ENCODE measurements at regions not wholly inside any gene's neighbourhood (a gene's known extent, or its start where the extent isn't known, plus 50 kb on each side); places are given as distances from the start of the nearest gene placed in this dataset.
A peak's percentile ranks its signal among the peaks of the same experiment; 100 is the strongest.
"Not testable (repeated sequence)": the region's sequence is repeated elsewhere in the genome, so short reads cannot be mapped to it uniquely, and the experiment has no call there.

DNA sequence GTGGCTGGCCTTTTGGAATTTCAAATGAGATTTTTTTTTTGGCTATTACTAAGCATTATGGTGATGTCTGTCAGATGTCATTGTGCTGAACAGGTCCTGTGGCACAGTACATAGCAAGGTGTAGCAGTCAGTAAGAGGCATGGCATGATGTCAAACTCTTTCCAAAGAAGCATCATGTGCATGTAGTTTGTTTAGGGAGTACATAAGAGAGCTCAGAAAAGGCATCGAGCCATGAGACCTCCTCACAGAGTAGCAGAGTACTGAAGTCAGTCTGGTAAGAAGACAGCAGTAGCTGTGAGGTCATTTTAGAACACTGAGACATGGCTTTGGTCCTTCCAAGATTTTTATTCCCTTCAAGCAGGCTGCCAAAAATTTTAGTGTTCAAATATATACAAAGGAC, 134.9 kb upstream of the SPRED1 start:
- H3K9me3 ChIP-seq (ENCODE audit: control extremely low read depth in 1 of 5, control insufficient read depth in 4 of 5, insufficient read depth in 2 of 5, low read depth in 1 of 5, low read length in 4 of 5): peaks cover 0 to 2% (median 0%) of the 10 kb centered on the region in 5 experiments
- CTCF ChIA-PET: no interaction called here
- no peaks in the 10 kb centered on the region for H3K36me3 ChIP-seq (ENCODE audit: control insufficient read depth in 4 of 4, insufficient read depth in 4 of 4, low read length in 3 of 4)
- no peak overlapping the region for H3K4me3 ChIP-seq (ENCODE audit: control insufficient read depth in 1 of 7, extremely low read depth in 1 of 7, insufficient read depth in 4 of 7, low read depth in 2 of 7, low read length in 6 of 7)
- no peak for DNase-seq
- POLR2A ChIA-PET: no interaction called here
- no peaks in the 10 kb centered on the region for H3K4me1 ChIP-seq (ENCODE audit: control extremely low read depth in 1 of 4, control insufficient read depth in 4 of 4, insufficient read depth in 4 of 4, low read length in 3 of 4)
- H3K27me3 ChIP-seq (replicated peaks in 2 of 5; ENCODE audit: control insufficient read depth in 4 of 5, insufficient read depth in 5 of 5, low read length in 4 of 5): no peaks in the 10 kb centered on the region
- WGBS (ENCODE audit: insufficient coverage): 100% methylated on average over 1 of the region's 1 CpG
- H3K27ac ChIP-seq (ENCODE audit: insufficient read depth in 1 of 2, low read depth in 1 of 2, low read length in 2 of 2, poor library complexity in 1 of 2, severe bottlenecking in 2 of 2): no peak overlapping the region

DNA sequence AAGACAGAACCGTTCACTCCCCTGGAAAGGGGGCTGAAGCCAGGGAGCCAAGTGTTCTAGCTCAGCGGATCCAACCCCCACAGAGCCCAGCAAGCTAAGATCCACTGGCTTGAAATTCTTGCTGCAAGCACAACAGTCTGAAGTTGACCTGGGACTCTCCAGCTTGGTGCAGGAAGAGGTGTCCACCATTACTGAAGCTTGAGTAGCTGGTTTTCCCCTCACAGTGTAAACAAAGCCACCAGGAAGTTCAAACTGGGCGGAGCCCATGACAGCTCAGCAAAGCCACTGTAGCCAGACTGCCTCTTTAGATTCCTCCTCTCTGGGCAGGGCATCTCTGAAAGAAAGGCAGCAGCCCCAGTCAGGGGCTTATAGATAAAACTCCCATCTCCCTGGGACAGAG, 132.8 kb upstream of the SPRED1 start:
- DNase-seq: not testable (repeated sequence)

DNA sequence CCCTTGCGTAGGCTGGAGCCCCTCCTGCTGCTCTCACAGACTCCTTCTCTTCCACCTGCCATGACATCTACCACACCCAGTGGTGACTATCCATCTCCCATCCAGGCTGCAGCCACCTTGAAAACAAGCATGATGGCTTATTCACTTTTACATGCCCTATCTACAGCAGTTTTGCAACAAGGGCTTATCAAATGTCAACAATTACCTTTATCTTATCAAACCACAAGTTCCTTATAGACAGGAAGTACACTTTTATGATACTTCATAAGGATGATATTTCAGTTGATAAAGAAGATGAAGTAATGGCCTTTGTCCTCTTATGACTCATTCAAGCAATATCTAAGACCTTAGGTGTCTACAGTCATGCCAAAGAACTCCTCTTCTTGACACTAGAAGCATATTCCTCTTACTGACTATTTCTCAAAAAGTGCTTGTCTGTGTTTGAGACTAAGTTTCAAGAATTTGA, 125.3 kb upstream of the SPRED1 start:
- Histone ChIP-seq H3K27me3 (replicated peaks in 2 of 5; ENCODE audit: control insufficient read depth in 4 of 5, insufficient read depth in 5 of 5, low read length in 4 of 5) (no peaks in the 10 kb centered on the region), H3K9me3 (ENCODE audit: control extremely low read depth in 1 of 5, control insufficient read depth in 4 of 5, insufficient read depth in 2 of 5, low read depth in 1 of 5, low read length in 4 of 5) (no peaks in the 10 kb centered on the region), H3K36me3 (ENCODE audit: control insufficient read depth in 4 of 4, insufficient read depth in 4 of 4, low read length in 3 of 4) (no peaks in the 10 kb centered on the region), H3K4me1 (ENCODE audit: control extremely low read depth in 1 of 4, control insufficient read depth in 4 of 4, insufficient read depth in 4 of 4, low read length in 3 of 4) (peaks cover 0 to 26% (median 9%) of the 10 kb centered on the region in 4 experiments), H3K27ac (ENCODE audit: insufficient read depth in 1 of 2, low read depth in 1 of 2, low read length in 2 of 2, poor library complexity in 1 of 2, severe bottlenecking in 2 of 2) (no peak overlapping the region), H3K4me3 (ENCODE audit: control insufficient read depth in 1 of 7, extremely low read depth in 1 of 7, insufficient read depth in 4 of 7, low read depth in 2 of 7, low read length in 6 of 7) (no peak overlapping the region)
- WGBS (ENCODE audit: insufficient coverage): no CpG with 5 or more reads among the region's 1 CpG
- DNase-seq: peak in 2 of 3 donors; percentile 20 to 41
- POLR2A ChIA-PET: no interaction called here
- CTCF ChIA-PET: no interaction called here

More for the DNA sequence above, 132.8 kb upstream of the SPRED1 start:
- H3K4me3 ChIP-seq (ENCODE audit: control insufficient read depth in 1 of 7, extremely low read depth in 1 of 7, insufficient read depth in 4 of 7, low read depth in 2 of 7, low read length in 6 of 7); H3K4me1 ChIP-seq (ENCODE audit: control extremely low read depth in 1 of 4, control insufficient read depth in 4 of 4, insufficient read depth in 4 of 4, low read length in 3 of 4); H3K27me3 ChIP-seq (replicated peaks in 2 of 5; ENCODE audit: control insufficient read depth in 4 of 5, insufficient read depth in 5 of 5, low read length in 4 of 5); H3K9me3 ChIP-seq (ENCODE audit: control extremely low read depth in 1 of 5, control insufficient read depth in 4 of 5, insufficient read depth in 2 of 5, low read depth in 1 of 5, low read length in 4 of 5); H3K36me3 ChIP-seq (ENCODE audit: control insufficient read depth in 4 of 4, insufficient read depth in 4 of 4, low read length in 3 of 4); H3K27ac ChIP-seq (ENCODE audit: insufficient read depth in 1 of 2, low read depth in 1 of 2, low read length in 2 of 2, poor library complexity in 1 of 2, severe bottlenecking in 2 of 2); CTCF ChIA-PET; POLR2A ChIA-PET: not testable (repeated sequence)
- 96% methylated on average over 3 of the region's 3 CpGs for whole genome bisulfite sequencing (ENCODE audit: insufficient coverage)

DNA sequence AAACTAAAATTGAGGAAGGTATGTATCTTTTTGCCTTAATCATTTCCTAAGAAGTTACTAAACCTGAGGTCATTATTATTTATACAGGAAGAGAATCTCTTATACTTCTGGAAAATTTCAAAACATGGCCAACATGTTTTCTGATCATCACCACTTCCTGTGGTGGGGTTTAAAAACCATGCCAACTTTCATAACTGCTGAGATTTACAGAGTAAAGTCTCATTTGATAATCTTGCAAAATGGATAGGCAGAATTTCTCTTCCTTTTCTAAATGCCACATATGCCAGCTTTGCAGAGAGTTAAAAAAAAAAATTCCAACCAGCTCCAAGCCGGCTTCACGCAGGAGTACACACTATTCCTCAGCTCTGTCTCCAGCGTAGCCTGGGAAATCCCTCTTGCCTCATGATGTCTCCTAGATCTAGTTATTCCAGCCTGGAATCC, 124.3 kb upstream of the SPRED1 start:
- no peak overlapping the region for H3K27ac ChIP-seq (ENCODE audit: insufficient read depth in 1 of 2, low read depth in 1 of 2, low read length in 2 of 2, poor library complexity in 1 of 2, severe bottlenecking in 2 of 2)
- DNase-seq: peak in 2 of 3 donors; percentile 26 to 36
- H3K9me3 ChIP-seq (ENCODE audit: control extremely low read depth in 1 of 5, control insufficient read depth in 4 of 5, insufficient read depth in 2 of 5, low read depth in 1 of 5, low read length in 4 of 5): no peaks in the 10 kb centered on the region
- no peaks in the 10 kb centered on the region for H3K27me3 ChIP-seq (replicated peaks in 2 of 5; ENCODE audit: control insufficient read depth in 4 of 5, insufficient read depth in 5 of 5, low read length in 4 of 5)
- ChIA-PET CTCF (no interaction called here), POLR2A (no interaction called here)
- H3K36me3 ChIP-seq (ENCODE audit: control insufficient read depth in 4 of 4, insufficient read depth in 4 of 4, low read length in 3 of 4): no peaks in the 10 kb centered on the region
- H3K4me1 ChIP-seq (ENCODE audit: control extremely low read depth in 1 of 4, control insufficient read depth in 4 of 4, insufficient read depth in 4 of 4, low read length in 3 of 4): peaks cover 0 to 26% (median 9%) of the 10 kb centered on the region in 4 experiments
- 100% methylated on average over 3 of the region's 3 CpGs for WGBS (ENCODE audit: insufficient coverage)
- no peak overlapping the region for H3K4me3 ChIP-seq (ENCODE audit: control insufficient read depth in 1 of 7, extremely low read depth in 1 of 7, insufficient read depth in 4 of 7, low read depth in 2 of 7, low read length in 6 of 7)

DNA sequence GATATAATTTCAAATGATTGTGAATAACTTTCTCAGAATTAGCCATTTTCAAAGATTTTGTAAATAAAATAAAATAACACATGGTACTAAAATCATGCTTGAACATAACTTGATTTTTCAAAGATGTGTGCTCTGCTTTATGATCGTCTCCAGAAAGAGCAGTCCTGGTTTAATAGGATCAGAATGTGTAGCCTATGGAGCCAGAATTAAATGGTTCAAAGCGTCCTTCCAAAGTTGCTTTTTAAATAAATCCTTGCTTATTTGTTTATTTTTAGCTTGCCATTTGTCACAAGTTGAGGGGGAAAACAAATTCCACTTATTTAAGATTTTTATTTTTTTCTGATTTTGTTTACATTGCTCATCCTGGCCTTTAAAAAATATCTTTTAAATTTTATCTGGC, 123.7 kb upstream of the SPRED1 start:
- POLR2A ChIA-PET: no interaction called here
- no peaks in the 10 kb centered on the region for H3K36me3 ChIP-seq (ENCODE audit: control insufficient read depth in 4 of 4, insufficient read depth in 4 of 4, low read length in 3 of 4)
- WGBS (ENCODE audit: insufficient coverage): 100% methylated on average over 1 of the region's 2 CpGs
- no peak overlapping the region for H3K4me3 ChIP-seq (ENCODE audit: control insufficient read depth in 1 of 7, extremely low read depth in 1 of 7, insufficient read depth in 4 of 7, low read depth in 2 of 7, low read length in 6 of 7)
- DNase-seq: no peak
- no peak overlapping the region for H3K27ac ChIP-seq (ENCODE audit: insufficient read depth in 1 of 2, low read depth in 1 of 2, low read length in 2 of 2, poor library complexity in 1 of 2, severe bottlenecking in 2 of 2)
- H3K27me3 ChIP-seq (replicated peaks in 2 of 5; ENCODE audit: control insufficient read depth in 4 of 5, insufficient read depth in 5 of 5, low read length in 4 of 5): no peaks in the 10 kb centered on the region
- peaks cover 0 to 26% (median 9%) of the 10 kb centered on the region in 4 experiments for H3K4me1 ChIP-seq (ENCODE audit: control extremely low read depth in 1 of 4, control insufficient read depth in 4 of 4, insufficient read depth in 4 of 4, low read length in 3 of 4)
- H3K9me3 ChIP-seq (ENCODE audit: control extremely low read depth in 1 of 5, control insufficient read depth in 4 of 5, insufficient read depth in 2 of 5, low read depth in 1 of 5, low read length in 4 of 5): no peaks in the 10 kb centered on the region
- CTCF ChIA-PET: no interaction called here

DNA sequence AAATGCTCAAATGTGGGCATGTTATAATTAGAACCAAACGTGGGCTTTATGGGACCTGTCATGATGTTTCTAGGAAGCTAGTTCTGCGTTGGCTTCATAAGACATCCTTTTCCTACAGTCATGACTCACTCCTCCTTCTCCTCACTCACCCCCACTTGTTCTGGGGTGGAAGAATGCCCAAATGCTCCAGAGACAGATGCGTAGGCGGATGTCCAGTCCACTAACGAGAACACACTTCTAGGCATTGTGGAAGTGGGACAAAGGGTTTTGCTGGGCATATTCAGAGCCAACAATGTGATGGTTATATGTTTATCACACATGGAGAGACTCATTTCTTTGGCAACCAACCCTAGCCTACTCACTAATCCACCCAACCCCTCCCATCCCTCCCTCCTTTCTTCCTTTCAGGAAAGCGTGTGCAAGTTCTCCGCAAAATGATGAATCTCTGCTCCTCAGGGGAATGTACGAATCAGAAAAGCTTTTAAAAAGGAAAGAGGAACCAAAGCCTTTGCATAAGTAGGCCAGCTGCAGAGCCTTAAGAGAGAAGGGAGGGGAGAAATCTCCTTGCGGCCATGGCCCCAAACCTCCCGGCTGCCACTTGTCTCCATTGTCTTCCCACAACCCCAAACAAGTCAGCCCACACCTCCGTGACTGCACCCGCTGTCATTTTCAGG, 123.0 kb upstream of the SPRED1 start:
- Histone ChIP-seq H3K36me3 (ENCODE audit: control insufficient read depth in 4 of 4, insufficient read depth in 4 of 4, low read length in 3 of 4) (no peaks in the 10 kb centered on the region), H3K27ac (ENCODE audit: insufficient read depth in 1 of 2, low read depth in 1 of 2, low read length in 2 of 2, poor library complexity in 1 of 2, severe bottlenecking in 2 of 2) (no peak overlapping the region), H3K9me3 (ENCODE audit: control extremely low read depth in 1 of 5, control insufficient read depth in 4 of 5, insufficient read depth in 2 of 5, low read depth in 1 of 5, low read length in 4 of 5) (no peaks in the 10 kb centered on the region), H3K4me1 (ENCODE audit: control extremely low read depth in 1 of 4, control insufficient read depth in 4 of 4, insufficient read depth in 4 of 4, low read length in 3 of 4) (peaks cover 0 to 26% (median 9%) of the 10 kb centered on the region in 4 experiments), H3K27me3 (replicated peaks in 2 of 5; ENCODE audit: control insufficient read depth in 4 of 5, insufficient read depth in 5 of 5, low read length in 4 of 5) (no peaks in the 10 kb centered on the region), H3K4me3 (ENCODE audit: control insufficient read depth in 1 of 7, extremely low read depth in 1 of 7, insufficient read depth in 4 of 7, low read depth in 2 of 7, low read length in 6 of 7) (peak overlapping the region in 1 of 7 experiments; percentile 20)
- ChIA-PET CTCF (no interaction called here), POLR2A (no interaction called here)
- 19% methylated on average over 7 of the region's 12 CpGs for WGBS (ENCODE audit: insufficient coverage)
- DNase-seq: peak in 2 of 3 donors; percentile 59 to 63

DNA sequence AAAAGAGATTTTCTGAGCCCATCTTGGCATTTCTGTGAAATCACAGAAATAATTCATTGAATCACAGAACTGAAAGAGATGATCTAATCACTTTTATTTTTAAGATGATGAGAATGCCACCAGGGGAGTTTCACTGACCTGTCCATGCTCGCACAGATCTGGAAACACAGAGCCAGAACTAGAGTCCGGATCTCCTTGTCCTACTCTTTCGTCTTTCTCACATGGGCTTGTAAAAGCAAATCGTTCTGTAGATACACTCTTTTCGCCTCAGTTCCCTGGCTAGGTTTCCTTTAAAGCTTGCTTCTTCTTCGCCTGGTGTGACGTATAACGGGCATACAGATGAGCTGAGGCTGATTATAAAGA, 122.5 kb upstream of the SPRED1 start:
- H3K27ac ChIP-seq (ENCODE audit: insufficient read depth in 1 of 2, low read depth in 1 of 2, low read length in 2 of 2, poor library complexity in 1 of 2, severe bottlenecking in 2 of 2): no peak overlapping the region
- POLR2A ChIA-PET: no interaction called here
- H3K4me3 ChIP-seq (ENCODE audit: control insufficient read depth in 1 of 7, extremely low read depth in 1 of 7, insufficient read depth in 4 of 7, low read depth in 2 of 7, low read length in 6 of 7): peak overlapping the region in 1 of 7 experiments; percentile 20
- no peaks in the 10 kb centered on the region for H3K36me3 ChIP-seq (ENCODE audit: control insufficient read depth in 4 of 4, insufficient read depth in 4 of 4, low read length in 3 of 4)
- peaks cover 0 to 26% (median 9%) of the 10 kb centered on the region in 4 experiments for H3K4me1 ChIP-seq (ENCODE audit: control extremely low read depth in 1 of 4, control insufficient read depth in 4 of 4, insufficient read depth in 4 of 4, low read length in 3 of 4)
- no peak for DNase-seq
- H3K9me3 ChIP-seq (ENCODE audit: control extremely low read depth in 1 of 5, control insufficient read depth in 4 of 5, insufficient read depth in 2 of 5, low read depth in 1 of 5, low read length in 4 of 5): no peaks in the 10 kb centered on the region
- WGBS (ENCODE audit: insufficient coverage): 95% methylated on average over 8 of the region's 8 CpGs
- no peaks in the 10 kb centered on the region for H3K27me3 ChIP-seq (replicated peaks in 2 of 5; ENCODE audit: control insufficient read depth in 4 of 5, insufficient read depth in 5 of 5, low read length in 4 of 5)
- CTCF ChIA-PET: no interaction called here
